Thyroid gland (tissue), 4 donors: ENCODE measurements at regions not wholly inside any gene's neighbourhood (a gene's known extent, or its start where the extent isn't known, plus 50 kb on each side); places are given as distances from the start of the nearest gene placed in this dataset.

Source experiments
- POLR2A ChIP-seq, 2 donors: fragments of 450-650 bp; IDR thresholded peaks; one replicate each; pipeline ENCODE4 v1.6.1; 2017; ENCODE audit warnings: antibody characterized with exemption in 2 of 2, mild to moderate bottlenecking in 2 of 2, moderate library complexity in 1 of 2
- TF ChIP-seq, protein P1 (sequence below), 6 experiments: fragments of 200-600 bp in 3 of 6; fragments of 450-650 bp in 3 of 6; sonication (generic) in 3 of 6; IDR thresholded peaks; one replicate each; pipeline ENCODE4 v1.5.1; 2016 to 2019; ENCODE audit warnings: antibody characterized with exemption in 6 of 6, mild to moderate bottlenecking in 2 of 6, inconsistent platforms in 1 of 6, moderate library complexity in 1 of 6

DNA sequence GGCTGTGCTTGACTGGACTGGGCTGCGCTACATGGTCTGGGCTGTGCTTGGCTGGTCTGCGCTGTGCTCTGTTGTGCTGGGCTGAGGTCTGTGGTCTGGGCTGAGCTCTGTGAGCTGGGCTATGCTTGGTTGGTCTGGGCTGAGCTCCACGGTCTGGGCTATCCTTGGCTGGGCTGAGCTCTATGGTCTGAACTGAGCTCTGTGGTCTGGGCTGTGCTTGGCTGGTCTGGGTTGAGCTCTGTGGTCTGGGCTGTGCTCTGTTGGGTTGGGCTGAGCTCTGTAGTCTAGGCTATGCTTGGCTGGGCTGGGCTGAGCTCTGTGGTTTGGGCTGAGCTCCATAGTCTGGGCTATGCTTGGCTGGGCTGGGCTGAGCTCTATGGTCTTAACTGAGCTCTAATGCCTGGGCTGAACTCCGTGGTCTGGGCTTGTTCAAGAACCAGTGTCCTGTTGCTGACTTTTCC, 92.0 kb downstream of the PLXNA1 start:
- TF ChIP-seq, protein P1, sequence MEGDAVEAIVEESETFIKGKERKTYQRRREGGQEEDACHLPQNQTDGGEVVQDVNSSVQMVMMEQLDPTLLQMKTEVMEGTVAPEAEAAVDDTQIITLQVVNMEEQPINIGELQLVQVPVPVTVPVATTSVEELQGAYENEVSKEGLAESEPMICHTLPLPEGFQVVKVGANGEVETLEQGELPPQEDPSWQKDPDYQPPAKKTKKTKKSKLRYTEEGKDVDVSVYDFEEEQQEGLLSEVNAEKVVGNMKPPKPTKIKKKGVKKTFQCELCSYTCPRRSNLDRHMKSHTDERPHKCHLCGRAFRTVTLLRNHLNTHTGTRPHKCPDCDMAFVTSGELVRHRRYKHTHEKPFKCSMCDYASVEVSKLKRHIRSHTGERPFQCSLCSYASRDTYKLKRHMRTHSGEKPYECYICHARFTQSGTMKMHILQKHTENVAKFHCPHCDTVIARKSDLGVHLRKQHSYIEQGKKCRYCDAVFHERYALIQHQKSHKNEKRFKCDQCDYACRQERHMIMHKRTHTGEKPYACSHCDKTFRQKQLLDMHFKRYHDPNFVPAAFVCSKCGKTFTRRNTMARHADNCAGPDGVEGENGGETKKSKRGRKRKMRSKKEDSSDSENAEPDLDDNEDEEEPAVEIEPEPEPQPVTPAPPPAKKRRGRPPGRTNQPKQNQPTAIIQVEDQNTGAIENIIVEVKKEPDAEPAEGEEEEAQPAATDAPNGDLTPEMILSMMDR (IDR thresholded peaks at IDR 0.05) = no peak
- no peak for TF ChIP-seq POLR2A (IDR thresholded peaks at IDR 0.05)
